Endothelial cell (in vitro differentiated cells): ENCODE measurements at regions not wholly inside any gene's neighbourhood (a gene's known extent, or its start where the extent isn't known, plus 50 kb on each side); places are given as distances from the start of the nearest gene placed in this dataset.

ENCODE experiments used
- DNase-seq: peaks from one replicate; pipeline ENCODE4 v3.0.0; 2021; ENCODE audit warnings: low spot score
- H3K27ac Mint-ChIP-seq: one replicate; pipeline ENCODE4 v1.8.0; 2021; ENCODE audit warnings: mixed read lengths, inconsistent platforms; ENCODE audit not compliant: unreplicated experiment
- H3K27me3 Mint-ChIP-seq: one replicate; pipeline ENCODE4 v1.8.0; 2021; ENCODE audit warnings: mild to moderate bottlenecking, moderate library complexity, mixed read lengths, inconsistent platforms; ENCODE audit not compliant: unreplicated experiment
- H3K36me3 Mint-ChIP-seq: one replicate; pipeline ENCODE4 v1.8.0; 2021; ENCODE audit warnings: mild to moderate bottlenecking, low read depth, mixed read lengths, inconsistent platforms; ENCODE audit not compliant: unreplicated experiment
- H3K4me1 Mint-ChIP-seq: one replicate; pipeline ENCODE4 v1.8.0; 2021; ENCODE audit warnings: mild to moderate bottlenecking, mixed read lengths, inconsistent platforms; ENCODE audit not compliant: unreplicated experiment
- H3K4me3 Mint-ChIP-seq: one replicate; pipeline ENCODE4 v1.8.0; 2021; ENCODE audit warnings: mild to moderate bottlenecking, mixed read lengths, inconsistent platforms; ENCODE audit not compliant: unreplicated experiment
- H3K9me3 Mint-ChIP-seq: one replicate; pipeline ENCODE4 v1.8.0; 2021; ENCODE audit warnings: mixed read lengths, inconsistent platforms; ENCODE audit not compliant: unreplicated experiment
- TF ChIP-seq, protein P1 (sequence below): fragments of 200-600 bp; sonication (generic); IDR thresholded peaks from one replicate; pipeline ENCODE4 v1.5.0; 2021; ENCODE audit warnings: antibody characterized with exemption; ENCODE audit not compliant: unreplicated experiment

DNA sequence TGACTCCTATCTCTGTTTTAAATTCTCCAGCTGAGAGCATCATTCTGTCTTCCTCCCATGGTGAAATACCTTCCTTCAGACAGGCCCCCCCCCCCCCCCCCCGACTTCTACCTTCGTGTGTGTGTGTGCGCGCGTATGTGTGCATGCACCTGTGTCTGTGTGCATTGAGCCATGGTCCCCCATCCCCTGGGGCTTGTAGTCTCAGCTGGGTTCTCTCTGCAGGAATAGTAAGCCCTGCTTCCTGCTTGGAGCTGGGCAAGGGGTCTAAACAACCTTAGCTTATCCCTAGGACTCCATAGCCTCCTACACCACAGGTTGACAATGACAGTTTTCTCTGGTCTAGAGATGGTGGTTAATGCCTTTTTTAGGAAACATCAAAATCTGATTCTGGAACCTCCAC, 427.5 kb upstream of the KLHL29 start:
- DNase-seq: no peak
- Mint-ChIP-seq H3K27ac (no peak overlapping the region), H3K27me3 (peaks cover 1% of the 10 kb centered on the region)

DNA sequence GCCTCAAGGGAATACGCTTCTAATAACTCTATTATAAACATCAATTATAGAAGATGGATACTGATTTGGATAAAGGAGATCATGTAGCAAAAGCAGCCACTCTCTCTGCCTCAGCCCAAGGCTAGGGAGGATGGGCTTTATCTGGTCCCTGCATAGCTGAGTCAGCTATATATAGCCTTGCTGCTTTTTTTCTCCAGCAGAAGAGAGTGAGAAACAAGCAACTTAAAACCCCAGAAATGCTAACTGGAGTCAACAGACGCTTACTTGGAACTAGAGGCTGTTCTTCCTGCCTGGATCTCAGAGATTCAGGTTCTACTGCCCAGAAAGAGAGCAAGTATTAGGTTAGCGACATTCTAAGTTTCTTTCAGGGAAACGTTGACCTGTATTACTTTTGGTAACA, 426.7 kb upstream of the KLHL29 start:
- Mint-ChIP-seq H3K36me3 (no peaks in the 10 kb centered on the region), H3K27me3 (peaks cover 1% of the 10 kb centered on the region), H3K9me3 (no peaks in the 10 kb centered on the region), H3K27ac (no peak overlapping the region), H3K4me1 (no peaks in the 10 kb centered on the region), H3K4me3 (no peak overlapping the region)
- DNase-seq: no peak
- TF ChIP-seq, protein P1, sequence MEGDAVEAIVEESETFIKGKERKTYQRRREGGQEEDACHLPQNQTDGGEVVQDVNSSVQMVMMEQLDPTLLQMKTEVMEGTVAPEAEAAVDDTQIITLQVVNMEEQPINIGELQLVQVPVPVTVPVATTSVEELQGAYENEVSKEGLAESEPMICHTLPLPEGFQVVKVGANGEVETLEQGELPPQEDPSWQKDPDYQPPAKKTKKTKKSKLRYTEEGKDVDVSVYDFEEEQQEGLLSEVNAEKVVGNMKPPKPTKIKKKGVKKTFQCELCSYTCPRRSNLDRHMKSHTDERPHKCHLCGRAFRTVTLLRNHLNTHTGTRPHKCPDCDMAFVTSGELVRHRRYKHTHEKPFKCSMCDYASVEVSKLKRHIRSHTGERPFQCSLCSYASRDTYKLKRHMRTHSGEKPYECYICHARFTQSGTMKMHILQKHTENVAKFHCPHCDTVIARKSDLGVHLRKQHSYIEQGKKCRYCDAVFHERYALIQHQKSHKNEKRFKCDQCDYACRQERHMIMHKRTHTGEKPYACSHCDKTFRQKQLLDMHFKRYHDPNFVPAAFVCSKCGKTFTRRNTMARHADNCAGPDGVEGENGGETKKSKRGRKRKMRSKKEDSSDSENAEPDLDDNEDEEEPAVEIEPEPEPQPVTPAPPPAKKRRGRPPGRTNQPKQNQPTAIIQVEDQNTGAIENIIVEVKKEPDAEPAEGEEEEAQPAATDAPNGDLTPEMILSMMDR: no peak

More for the DNA sequence above, 427.5 kb upstream of the KLHL29 start:
- Mint-ChIP-seq H3K4me1 (no peaks in the 10 kb centered on the region), H3K9me3 (no peaks in the 10 kb centered on the region), H3K4me3 (no peak overlapping the region), H3K36me3 (no peaks in the 10 kb centered on the region)
- TF ChIP-seq, protein P1: no peak

DNA sequence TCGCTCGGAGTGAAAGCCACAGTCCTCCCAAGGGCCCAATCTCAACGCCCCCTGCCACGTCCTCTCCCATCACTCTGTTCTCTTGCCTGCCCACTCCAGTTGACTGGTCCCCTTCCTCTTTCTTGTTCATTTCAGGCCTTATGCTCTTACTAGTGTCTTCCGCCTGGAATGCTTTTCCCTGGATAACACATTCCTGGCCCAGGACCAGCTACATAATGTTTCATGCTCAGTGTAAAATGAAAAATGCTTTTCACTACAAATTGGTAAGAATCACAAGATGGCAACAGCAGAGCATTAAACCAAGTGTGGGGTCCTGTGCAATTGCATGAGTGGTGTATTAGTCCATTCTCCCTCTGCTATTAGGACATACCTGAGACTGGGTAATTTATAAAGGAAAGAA, 417.2 kb upstream of the KLHL29 start:
- no peak for DNase-seq
- TF ChIP-seq, protein P1: no peak
- Mint-ChIP-seq H3K9me3 (no peaks in the 10 kb centered on the region), H3K27me3 (no peaks in the 10 kb centered on the region), H3K4me3 (no peak overlapping the region), H3K36me3 (no peaks in the 10 kb centered on the region), H3K27ac (no peak overlapping the region), H3K4me1 (peaks cover 6% of the 10 kb centered on the region)

DNA sequence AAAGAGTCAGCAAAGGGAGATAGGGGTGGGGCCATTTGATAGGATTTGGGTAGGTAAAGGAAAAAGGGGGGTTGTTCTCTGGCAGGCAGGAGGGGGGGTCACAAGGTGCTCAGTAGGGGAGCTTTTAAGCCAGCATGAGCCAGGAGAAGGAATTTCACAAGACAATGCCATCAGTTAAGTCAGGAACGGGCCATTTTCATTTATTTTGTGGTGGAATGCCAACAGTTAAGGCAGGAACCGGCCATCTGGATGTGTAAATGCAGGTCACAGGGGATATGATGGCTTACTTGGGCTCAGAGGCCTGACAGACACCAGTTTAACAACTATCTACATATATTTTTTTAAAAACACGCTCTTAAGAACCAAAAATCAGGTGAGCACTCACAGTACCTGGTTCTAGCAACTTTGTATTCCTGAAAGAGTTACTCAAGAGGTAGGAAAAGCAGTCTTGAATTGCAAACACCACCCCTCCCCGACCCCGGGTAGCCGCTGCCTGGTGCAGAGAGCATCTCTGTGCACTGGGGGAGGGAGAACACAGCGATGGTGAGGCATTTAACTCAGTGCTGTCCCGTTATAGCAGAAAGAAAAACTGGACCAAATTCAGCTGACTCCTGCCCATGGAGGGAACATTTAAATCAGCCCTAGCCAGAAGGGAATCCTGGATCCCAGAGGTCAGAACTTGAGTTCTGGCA, 414.5 kb upstream of the KLHL29 start:
- Mint-ChIP-seq H3K4me3 (no peak overlapping the region), H3K27me3 (peaks cover 2% of the 10 kb centered on the region)

DNA sequence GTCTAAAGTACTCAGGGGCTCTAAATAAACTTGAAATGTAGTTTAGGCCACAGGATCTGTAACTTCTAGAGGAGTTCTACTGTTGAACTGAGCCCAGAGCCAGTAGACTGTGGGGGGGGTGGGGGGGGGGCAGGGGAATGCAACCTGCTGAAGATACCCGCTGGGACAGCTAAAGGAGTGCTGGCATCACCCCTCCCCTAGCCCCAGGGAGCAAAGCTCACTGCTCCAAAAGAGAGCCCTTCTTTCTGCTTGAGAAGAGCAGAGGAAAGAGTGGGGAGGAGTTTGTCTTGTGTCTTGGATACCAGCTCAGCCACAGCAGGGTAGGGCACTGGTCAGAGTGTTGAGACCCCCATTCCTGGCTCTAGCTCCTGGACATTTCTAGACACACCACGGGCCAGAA, 414.0 kb upstream of the KLHL29 start:
- H3K9me3 Mint-ChIP-seq: no peaks in the 10 kb centered on the region
- DNase-seq: no peak
- TF ChIP-seq, protein P1: no peak
- H3K4me1 Mint-ChIP-seq: peaks cover 6% of the 10 kb centered on the region
- peaks cover 2% of the 10 kb centered on the region for H3K27me3 Mint-ChIP-seq
- H3K27ac Mint-ChIP-seq: no peak overlapping the region
- H3K4me3 Mint-ChIP-seq: no peak overlapping the region
- no peaks in the 10 kb centered on the region for H3K36me3 Mint-ChIP-seq

More for the DNA sequence above, 414.5 kb upstream of the KLHL29 start:
- TF ChIP-seq, protein P1: no peak
- H3K4me1 Mint-ChIP-seq: peaks cover 6% of the 10 kb centered on the region
- H3K36me3 Mint-ChIP-seq: no peaks in the 10 kb centered on the region
- no peak for DNase-seq
- no peaks in the 10 kb centered on the region for H3K9me3 Mint-ChIP-seq
- H3K27ac Mint-ChIP-seq: no peak overlapping the region
